HUES64 (cell line): ENCODE measurements at regions not wholly inside any gene's neighbourhood (a gene's known extent, or its start where the extent isn't known, plus 50 kb on each side); places are given as distances from the start of the nearest gene placed in this dataset.
"Not testable (repeated sequence)": the region's sequence is repeated elsewhere in the genome, so short reads cannot be mapped to it uniquely, and the experiment has no call there.

Experiments used
- H3K27ac ChIP-seq: 2 replicates; pipeline ENCODE4 v1.7.0; 2013; ENCODE audit warnings: low read depth, low read length, inconsistent platforms
- H3K27me3 ChIP-seq: 2 replicates; pipeline ENCODE4 v1.6.1; 2013; ENCODE audit warnings: mild to moderate bottlenecking, low read length; ENCODE audit not compliant: insufficient read depth
- H3K36me3 ChIP-seq: 2 replicates; pipeline ENCODE4 v1.6.1; 2013; ENCODE audit warnings: mild to moderate bottlenecking, low read length; ENCODE audit not compliant: insufficient read depth
- H3K4me1 ChIP-seq: 2 replicates; pipeline ENCODE4 v1.6.1; 2013; ENCODE audit warnings: mild to moderate bottlenecking, low read length, moderate library complexity; ENCODE audit not compliant: insufficient read depth
- H3K4me3 ChIP-seq: 2 replicates; pipeline ENCODE4 v1.5.1; 2013; ENCODE audit warnings: mild to moderate bottlenecking, low read length, moderate library complexity
- H3K9ac ChIP-seq: 2 replicates; pipeline ENCODE4 v1.6.1; 2013; ENCODE audit warnings: mild to moderate bottlenecking, low read depth, low read length
- H3K9me3 ChIP-seq: 2 replicates; pipeline ENCODE4 v1.6.1; 2013; ENCODE audit warnings: low read depth, low read length; ENCODE audit not compliant: insufficient read depth
- WGBS: fragments of 150-250, 120-280 bp; methylation state at CpG from one replicate; pipeline ENCODE4 v1.1.7; 2013; ENCODE audit warnings: missing lambda C conversion rate; 5-methylcytosine and 5-hydroxymethylcytosine counted together

- WGBS, result 95% methylated on average over 1 of the region's 2 CpGs
- Histone ChIP-seq H3K4me3 (no peak overlapping the region), H3K27ac (no peak overlapping the region), H3K9me3 (no peaks in the 10 kb centered on the region), H3K4me1 (no peaks in the 10 kb centered on the region), H3K27me3 (no peaks in the 10 kb centered on the region), H3K9ac (no peak overlapping the region), H3K36me3 (no peaks in the 10 kb centered on the region)
These were observed 1061.8 kb upstream of the GRIA3 start for GRCh38 chrX:122122274-122122673.

- Histone ChIP-seq H3K36me3 (no peaks in the 10 kb centered on the region), H3K4me1 (no peaks in the 10 kb centered on the region), H3K4me3 (no peak overlapping the region), H3K27ac (no peak overlapping the region), H3K27me3 (no peaks in the 10 kb centered on the region), H3K9ac (no peak overlapping the region), H3K9me3 (no peaks in the 10 kb centered on the region)
- WGBS, result no CpG with 5 or more reads among the region's 1 CpG
These were observed 1050.6 kb upstream of the GRIA3 start for GRCh38 chrX:122133478-122133877.

- Histone ChIP-seq H3K4me3 (no peak overlapping the region), H3K27ac (no peak overlapping the region), H3K9ac (no peak overlapping the region), H3K36me3 (no peaks in the 10 kb centered on the region), H3K4me1 (no peaks in the 10 kb centered on the region), H3K27me3 (no peaks in the 10 kb centered on the region), H3K9me3 (no peaks in the 10 kb centered on the region)
- 95% methylated on average over 1 of the region's 1 CpG for WGBS
These were observed 1049.8 kb upstream of the GRIA3 start for GRCh38 chrX:122134291-122134690.

GRCh38 chrX:122135070-122135469 is 1049.0 kb upstream of the GRIA3 start:
- 94% methylated on average over 2 of the region's 2 CpGs for WGBS
- 0 out of 2 replicates have a peak, but pooled peaks cover 3% of the 10 kb centered on the region for H3K9me3 ChIP-seq

GRCh38 chrX:122140219-122140618 is 1043.9 kb upstream of the GRIA3 start:
- not testable (repeated sequence) for H3K4me1 ChIP-seq, H3K36me3 ChIP-seq, H3K9ac ChIP-seq, H3K27ac ChIP-seq, H3K9me3 ChIP-seq, H3K4me3 ChIP-seq, H3K27me3 ChIP-seq
- 83% methylated on average over 5 of the region's 5 CpGs for WGBS

More at GRCh38 chrX:122135070-122135469, 1049.0 kb upstream of the GRIA3 start:
- no peaks in the 10 kb centered on the region for H3K4me1 ChIP-seq
- H3K27me3 ChIP-seq, result no peaks in the 10 kb centered on the region
- no peak overlapping the region for H3K4me3 ChIP-seq
- H3K27ac ChIP-seq, result no peak overlapping the region
- no peaks in the 10 kb centered on the region for H3K36me3 ChIP-seq
- H3K9ac ChIP-seq, result no peak overlapping the region

- no peaks in the 10 kb centered on the region for H3K4me1 ChIP-seq
- H3K27ac ChIP-seq, result no peak overlapping the region
- H3K9ac ChIP-seq, result no peak overlapping the region
- H3K4me3 ChIP-seq, result no peak overlapping the region
- H3K36me3 ChIP-seq, result no peaks in the 10 kb centered on the region
- H3K9me3 ChIP-seq, result no peaks in the 10 kb centered on the region
- WGBS, result 80% methylated on average over 1 of the region's 1 CpG
- no peaks in the 10 kb centered on the region for H3K27me3 ChIP-seq
These were observed 1030.1 kb upstream of the GRIA3 start for GRCh38 chrX:122154019-122154418.

- Histone ChIP-seq H3K27me3 (no peaks in the 10 kb centered on the region), H3K36me3 (no peaks in the 10 kb centered on the region), H3K27ac (no peak overlapping the region), H3K9ac (no peak overlapping the region), H3K9me3 (no peaks in the 10 kb centered on the region), H3K4me3 (no peak overlapping the region), H3K4me1 (no peaks in the 10 kb centered on the region)
- 100% methylated on average over 1 of the region's 2 CpGs for WGBS
These were observed 1015.8 kb upstream of the GRIA3 start for GRCh38 chrX:122168241-122168640.

- no peak overlapping the region for H3K4me3 ChIP-seq
- H3K9me3 ChIP-seq, result 0 out of 2 replicates have a peak, but pooled peaks cover 4% of the 10 kb centered on the region
- no peaks in the 10 kb centered on the region for H3K4me1 ChIP-seq
- H3K27ac ChIP-seq, result no peak overlapping the region
- H3K9ac ChIP-seq, result no peak overlapping the region
- WGBS, result 91% methylated on average over 1 of the region's 1 CpG
- no peaks in the 10 kb centered on the region for H3K27me3 ChIP-seq
- H3K36me3 ChIP-seq, result no peaks in the 10 kb centered on the region
These were observed 999.3 kb upstream of the GRIA3 start for GRCh38 chrX:122184791-122185190.

- WGBS, result 84% methylated on average over 1 of the region's 2 CpGs
- H3K4me3 ChIP-seq, result no peak overlapping the region
- no peak overlapping the region for H3K27ac ChIP-seq
- no peaks in the 10 kb centered on the region for H3K27me3 ChIP-seq
- no peaks in the 10 kb centered on the region for H3K36me3 ChIP-seq
- no peak overlapping the region for H3K9ac ChIP-seq
- no peaks in the 10 kb centered on the region for H3K4me1 ChIP-seq
- 0 out of 2 replicates have a peak, but pooled peaks cover 4% of the 10 kb centered on the region for H3K9me3 ChIP-seq
These were observed 996.9 kb upstream of the GRIA3 start for GRCh38 chrX:122187069-122187713.

- Histone ChIP-seq H3K27me3 (no peaks in the 10 kb centered on the region), H3K36me3 (no peaks in the 10 kb centered on the region), H3K27ac (no peak overlapping the region), H3K9ac (no peak overlapping the region), H3K4me1 (no peaks in the 10 kb centered on the region), H3K9me3 (0 out of 2 replicates have a peak, but pooled peaks cover 3% of the 10 kb centered on the region), H3K4me3 (no peak overlapping the region)
- WGBS, result 100% methylated on average over 1 of the region's 2 CpGs
These were observed 995.3 kb upstream of the GRIA3 start for GRCh38 chrX:122188751-122189150.

GRCh38 chrX:122196343-122196742 is 987.7 kb upstream of the GRIA3 start:
- H3K27me3 ChIP-seq, result no peaks in the 10 kb centered on the region
- no peak overlapping the region for H3K27ac ChIP-seq
- no peaks in the 10 kb centered on the region for H3K36me3 ChIP-seq
- H3K9ac ChIP-seq, result no peak overlapping the region
- 74% methylated on average over 4 of the region's 5 CpGs for WGBS
- no peaks in the 10 kb centered on the region for H3K9me3 ChIP-seq
- no peaks in the 10 kb centered on the region for H3K4me1 ChIP-seq
- no peak overlapping the region for H3K4me3 ChIP-seq

GRCh38 chrX:122203399-122203798 is 980.7 kb upstream of the GRIA3 start:
- Histone ChIP-seq H3K27ac (no peak overlapping the region), H3K4me3 (no peak overlapping the region), H3K9ac (no peak overlapping the region), H3K27me3 (no peaks in the 10 kb centered on the region), H3K4me1 (peaks cover 10% of the 10 kb centered on the region), H3K36me3 (no peaks in the 10 kb centered on the region), H3K9me3 (no peaks in the 10 kb centered on the region)
- WGBS, result 23% methylated on average over 2 of the region's 3 CpGs
